ENCODE measurements at regions not wholly inside any gene's neighbourhood (a gene's known extent, or its start where the extent isn't known, plus 50 kb on each side); places are given as distances from the start of the nearest gene placed in this dataset.
"Not testable (repeated sequence)": the region's sequence is repeated elsewhere in the genome, so short reads cannot be mapped to it uniquely, and the experiment has no call there.

DNA sequence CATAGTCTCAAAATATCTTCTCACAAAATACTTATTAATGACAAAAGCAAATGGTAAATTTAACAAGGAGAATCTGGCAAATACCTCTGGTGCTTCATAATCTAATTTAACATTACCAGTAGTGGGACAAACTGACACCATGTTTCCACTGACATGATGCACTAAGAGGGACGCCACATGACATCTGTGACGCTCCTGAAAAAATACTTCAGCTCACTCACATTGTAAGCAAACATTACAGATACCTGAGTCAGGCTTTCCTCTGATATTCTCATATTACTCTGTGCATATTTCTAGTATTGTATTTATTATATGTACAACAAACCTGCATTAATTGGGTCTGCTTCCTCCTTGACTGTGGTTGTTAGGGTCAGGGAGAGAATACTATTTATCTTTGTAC lies 56.7 kb upstream of the OSMR start:
- DNase-seq (ENCODE audit: low read depth) = no peak

DNA sequence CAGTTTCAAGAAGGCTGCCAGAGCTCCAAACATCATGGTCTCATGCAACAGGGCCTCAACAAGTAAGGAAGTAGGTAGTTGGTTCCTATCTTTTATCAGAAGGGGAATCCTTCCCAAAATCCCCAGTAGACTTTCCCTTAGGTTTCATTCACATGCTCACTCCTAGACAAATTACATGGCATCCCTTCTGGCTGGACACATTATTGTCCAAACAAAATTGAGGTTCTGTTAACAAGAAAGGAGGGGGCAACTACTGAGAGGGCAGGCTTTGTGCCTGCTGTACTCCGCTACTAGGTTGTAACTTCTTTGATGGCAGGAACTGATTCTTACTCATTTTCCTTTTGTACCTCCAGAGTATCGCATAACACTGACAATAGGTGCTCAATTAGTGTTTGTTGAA lies 56.0 kb upstream of the OSMR start:
- DNase-seq (ENCODE audit: low read depth) = no peak

DNA sequence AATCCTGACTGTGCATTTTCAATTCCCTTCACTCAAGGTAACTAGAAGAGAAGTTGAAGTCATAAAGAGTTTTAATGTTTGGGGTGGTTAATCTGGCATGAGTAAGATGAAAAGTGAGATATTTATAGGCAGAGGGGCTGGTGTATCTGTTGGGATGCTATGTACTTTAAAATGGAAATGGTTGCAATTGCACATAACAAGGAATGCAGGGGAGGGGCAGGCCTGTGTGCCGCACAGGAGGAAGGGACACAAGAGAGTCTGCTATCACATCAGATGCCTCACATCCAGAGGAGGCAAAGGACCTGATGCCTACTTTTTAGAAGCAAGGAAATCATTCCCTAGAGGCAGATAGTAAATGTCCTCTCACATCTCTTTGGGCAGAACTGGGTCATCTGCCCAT lies 55.5 kb upstream of the OSMR start:
- no peak for DNase-seq (ENCODE audit: low read depth)

DNA sequence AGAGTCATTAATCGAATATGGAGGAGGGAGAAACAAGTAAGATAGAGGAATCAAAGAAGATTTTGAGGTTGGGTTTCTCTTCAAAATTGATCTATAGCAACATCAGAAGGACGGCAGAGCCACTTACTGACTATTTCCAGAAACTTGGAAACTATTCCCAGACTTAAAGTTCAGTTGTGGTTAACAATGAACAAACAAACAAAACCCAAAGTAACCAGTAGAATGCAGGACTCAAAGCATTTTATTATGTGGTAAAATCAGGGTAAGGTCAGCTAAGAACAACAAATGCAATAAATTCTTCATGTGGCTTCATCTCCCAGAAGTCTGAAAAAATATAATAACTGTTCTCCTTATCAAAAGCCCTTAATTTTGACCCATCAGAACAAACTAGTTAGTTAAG lies 54.9 kb upstream of the OSMR start:
- DNase-seq (ENCODE audit: low read depth) = no peak

DNA sequence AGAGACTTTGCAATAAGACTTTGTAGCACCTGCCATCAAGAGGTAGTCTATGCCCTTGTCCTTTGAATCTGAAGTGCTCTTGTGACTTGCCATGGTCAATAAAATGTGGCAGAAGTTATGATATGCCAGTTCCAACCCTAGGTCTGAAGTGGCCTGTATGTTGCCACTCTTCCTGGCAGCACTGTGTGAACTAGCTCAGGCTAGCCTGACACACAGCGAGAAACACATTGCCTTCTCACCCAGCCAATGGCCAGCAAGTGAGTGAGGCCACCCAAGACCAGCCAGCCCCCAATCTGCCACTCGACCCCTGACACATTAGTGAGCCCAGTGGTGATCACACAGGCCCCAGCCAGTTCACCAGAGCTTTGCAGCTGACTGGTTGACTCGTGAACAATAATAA lies 52.7 kb upstream of the OSMR start:
- DNase-seq (ENCODE audit: low read depth) = no peak

DNA sequence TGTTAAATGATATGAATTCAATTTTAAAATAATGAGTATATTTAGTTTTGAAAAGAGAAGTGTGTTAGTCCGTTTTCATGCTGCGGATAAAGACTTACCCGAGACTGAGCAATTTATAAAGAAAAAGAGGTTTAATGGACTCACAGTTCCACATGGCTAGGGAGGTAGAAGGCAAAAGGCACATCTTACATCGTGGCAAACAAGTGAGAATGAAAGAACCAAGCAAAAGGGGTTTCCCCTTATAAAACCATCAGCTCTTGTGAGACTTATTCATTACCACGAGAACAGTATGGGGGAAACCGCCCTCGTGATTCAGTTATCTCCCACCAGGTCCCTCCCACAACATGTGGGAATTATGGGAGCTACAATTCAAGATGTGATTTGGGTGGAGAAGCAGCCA lies 51.8 kb upstream of the OSMR start:
- not testable (repeated sequence) for DNase-seq (ENCODE audit: low read depth)

DNA sequence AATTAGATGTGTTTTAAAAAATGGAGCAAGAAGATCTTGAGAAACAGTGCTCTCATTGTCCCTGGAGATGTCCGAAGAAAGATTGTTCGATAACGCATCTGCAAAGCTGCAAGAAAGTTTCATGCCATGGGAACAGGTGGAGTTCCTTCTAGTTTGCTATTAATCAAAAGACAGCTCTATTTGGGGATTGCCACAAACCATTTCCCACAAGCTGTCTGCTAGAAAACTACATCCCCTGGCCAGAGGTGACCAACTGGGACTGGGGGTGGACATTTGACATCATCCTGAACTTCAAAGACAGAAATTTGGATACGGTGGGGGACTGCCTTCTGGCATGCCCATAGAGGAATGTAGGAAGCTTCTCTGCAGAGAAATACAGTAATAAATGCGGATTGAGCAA lies 50.8 kb upstream of the OSMR start:
- no peak for DNase-seq (ENCODE audit: low read depth)

DNA sequence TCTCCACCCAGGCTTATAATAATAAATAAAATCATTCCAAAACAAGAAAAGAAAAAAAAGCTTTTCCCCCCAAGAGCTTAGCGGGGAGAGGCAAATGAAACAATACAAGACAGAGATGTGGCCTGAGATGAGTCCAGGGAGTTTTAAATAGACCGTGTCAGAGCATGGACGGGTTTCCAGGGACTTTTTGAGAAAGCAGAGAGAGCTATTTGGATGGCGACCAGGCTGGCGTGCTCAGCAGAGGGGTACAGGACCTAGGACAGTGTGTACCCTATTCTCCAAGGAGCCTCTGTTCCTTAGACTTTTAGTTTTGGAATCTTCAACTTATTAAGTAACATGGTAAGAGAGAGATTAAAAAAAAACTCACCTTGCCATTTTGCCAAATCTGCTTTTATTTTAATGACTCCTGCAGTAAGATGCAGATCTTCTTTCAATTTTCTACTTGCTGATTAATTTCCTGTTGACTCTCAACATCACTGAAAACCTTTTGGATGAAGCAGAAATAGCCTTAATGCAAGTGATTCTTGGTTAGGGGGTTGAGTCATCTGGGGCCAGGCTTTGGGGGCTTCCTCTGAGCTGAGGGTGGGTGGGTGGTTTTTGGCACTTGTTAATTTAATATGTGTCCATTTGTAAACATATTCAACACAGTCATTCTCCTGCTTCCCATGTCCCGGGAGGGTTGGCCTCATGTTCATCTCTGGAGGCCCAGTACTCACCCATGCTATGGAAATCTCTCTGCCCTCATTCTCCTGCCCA lies 49.6 kb upstream of the OSMR start:
- no peak for DNase-seq (ENCODE audit: low read depth)
